Right renal pelvis (tissue), 4 donors: ENCODE measurements at regions not wholly inside any gene's neighbourhood (a gene's known extent, or its start where the extent isn't known, plus 50 kb on each side); places are given as distances from the start of the nearest gene placed in this dataset.
"Not testable (repeated sequence)": the region's sequence is repeated elsewhere in the genome, so short reads cannot be mapped to it uniquely, and the experiment has no call there.

Experiments
- DNase-seq, 4 donors: peaks; one replicate each; pipeline ENCODE4 v3.0.0-alpha.2; 2013; ENCODE audit warnings: low read depth in 4 of 4, low spot score in 3 of 4, missing footprints in 1 of 4

GRCh38 chr14:21882226-21882625, 208.6 kb upstream of the OR4E1 start:
- DNase-seq = no peak

- no peak for DNase-seq
Observed at GRCh38 chr14:21880918-21881317, 207.3 kb upstream of the OR4E1 start.

- no peak for DNase-seq
Observed at GRCh38 chr14:21875791-21876190, 202.2 kb upstream of the OR4E1 start.

- DNase-seq = no peak
Observed at GRCh38 chr14:21874946-21875345, 201.3 kb upstream of the OR4E1 start.

GRCh38 chr14:21874167-21874566, 200.5 kb upstream of the OR4E1 start:
- no peak for DNase-seq

GRCh38 chr14:21868442-21869046, 194.9 kb upstream of the OR4E1 start:
- peak in 2 of 4 donors; percentile 8 to 25 for DNase-seq

GRCh38 chr14:21867541-21867940, 193.9 kb upstream of the OR4E1 start:
- DNase-seq = no peak

- DNase-seq = no peak
Observed at GRCh38 chr14:21866479-21866878, 192.9 kb upstream of the OR4E1 start.

- DNase-seq = no peak
Observed at GRCh38 chr14:21863289-21863688, 189.7 kb upstream of the OR4E1 start.

GRCh38 chr14:21861153-21861552, 187.5 kb upstream of the OR4E1 start:
- DNase-seq = no peak

GRCh38 chr14:21860172-21860571, 186.6 kb upstream of the OR4E1 start:
- no peak for DNase-seq

GRCh38 chr14:21852775-21853174, 179.2 kb upstream of the OR4E1 start:
- DNase-seq = no peak

GRCh38 chr14:21852061-21852664, 178.5 kb upstream of the OR4E1 start:
- DNase-seq = no peak

- not testable (repeated sequence) for DNase-seq
Observed at GRCh38 chr14:21846902-21847301, 173.3 kb upstream of the OR4E1 start.

- no peak for DNase-seq
Observed at GRCh38 chr14:21846227-21846885, 172.7 kb upstream of the OR4E1 start.

GRCh38 chr14:21840765-21841164, 167.1 kb upstream of the OR4E1 start:
- DNase-seq = no peak

- no peak for DNase-seq
Observed at GRCh38 chr14:21833836-21834235, 160.2 kb upstream of the OR4E1 start.

- DNase-seq = no peak
Observed at GRCh38 chr14:21825845-21826244, 152.2 kb upstream of the OR4E1 start.

GRCh38 chr14:21825149-21825743, 151.6 kb upstream of the OR4E1 start:
- no peak for DNase-seq

GRCh38 chr14:21822109-21822508, 148.5 kb upstream of the OR4E1 start:
- DNase-seq = no peak

- DNase-seq = no peak
Observed at GRCh38 chr14:21820631-21821030, 147.0 kb upstream of the OR4E1 start.

- DNase-seq = not testable (repeated sequence)
Observed at GRCh38 chr14:21819891-21820290, 146.3 kb upstream of the OR4E1 start.
